ENCODE measurements at regions not wholly inside any gene's neighbourhood (a gene's known extent, or its start where the extent isn't known, plus 50 kb on each side); places are given as distances from the start of the nearest gene placed in this dataset.

DNA sequence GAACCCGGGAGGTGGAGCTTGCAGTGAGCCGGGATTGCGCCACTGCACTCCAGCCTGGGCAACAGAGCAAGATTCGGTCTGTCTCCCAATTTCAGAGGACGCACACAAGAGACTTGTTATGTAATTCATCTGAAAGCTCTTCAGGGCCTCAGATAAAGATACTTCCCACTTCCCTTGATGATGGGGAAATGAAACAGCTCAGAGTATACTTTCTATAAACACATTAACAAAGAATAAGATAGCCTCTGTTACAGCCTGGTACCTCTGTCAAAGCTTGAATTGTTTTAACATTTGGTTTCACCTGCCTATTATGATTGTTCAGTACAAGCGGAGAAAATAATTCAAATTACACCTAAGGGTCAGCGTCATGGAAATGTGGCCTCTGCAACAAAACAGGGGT, 622.9 kb upstream of the ADGRL4 start:
- no peaks in the 10 kb centered on the region for H3K36me3 Mint-ChIP-seq (ENCODE audit: low read depth)

DNA sequence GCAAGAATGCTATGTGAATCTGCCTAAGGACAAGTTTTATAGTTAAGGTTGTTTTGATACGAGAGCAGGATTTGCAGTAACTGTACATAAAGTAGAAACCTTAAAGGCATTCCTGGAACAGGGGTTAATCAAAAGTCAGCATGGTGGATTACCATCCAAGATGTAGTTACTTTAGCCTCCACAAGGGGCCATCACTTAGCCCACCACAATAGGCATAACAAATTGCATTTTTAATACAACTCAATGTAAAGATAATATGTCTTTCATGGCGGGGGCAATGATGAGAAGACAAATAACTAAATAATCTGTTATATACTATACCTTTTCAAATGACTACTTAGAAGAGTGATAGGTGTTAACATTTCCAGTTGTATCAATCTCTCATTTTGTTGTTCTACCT, 611.2 kb upstream of the ADGRL4 start:
- no peak overlapping the region for H3K4me3 Mint-ChIP-seq
- no peaks in the 10 kb centered on the region for H3K36me3 Mint-ChIP-seq (ENCODE audit: low read depth)
- H3K4me1 Mint-ChIP-seq (ENCODE audit: low read depth), result no peaks in the 10 kb centered on the region
- no peak overlapping the region for H3K27ac Mint-ChIP-seq
- peaks cover 10% of the 10 kb centered on the region for H3K9me3 Mint-ChIP-seq
- H3K27me3 Mint-ChIP-seq (ENCODE audit: low read depth), result no peaks in the 10 kb centered on the region

More for the DNA sequence above, 622.9 kb upstream of the ADGRL4 start:
- Mint-ChIP-seq H3K4me1 (ENCODE audit: low read depth) (no peaks in the 10 kb centered on the region), H3K27me3 (ENCODE audit: low read depth) (no peaks in the 10 kb centered on the region), H3K27ac (no peak overlapping the region), H3K9me3 (peaks cover 3% of the 10 kb centered on the region), H3K4me3 (no peak overlapping the region)

DNA sequence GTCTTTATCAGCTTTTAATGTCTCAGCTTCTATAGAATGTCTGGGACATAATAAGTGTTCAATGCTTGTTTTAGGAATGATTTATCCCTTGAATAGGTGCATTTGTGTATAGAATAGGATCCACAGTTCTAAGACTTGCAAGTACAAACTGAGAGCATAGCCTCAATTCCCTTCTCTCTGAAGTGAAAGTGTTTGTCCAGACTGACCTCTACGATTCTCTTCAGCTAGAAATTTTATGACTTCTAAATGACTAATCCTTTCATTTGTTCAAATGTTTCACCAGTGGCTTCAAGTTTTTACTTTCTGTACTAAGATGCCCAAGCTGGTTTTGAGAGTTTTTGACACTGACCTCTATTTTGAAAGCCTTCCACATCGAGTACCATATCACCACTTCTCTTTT, 608.2 kb upstream of the ADGRL4 start:
- no peaks in the 10 kb centered on the region for H3K36me3 Mint-ChIP-seq (ENCODE audit: low read depth)

GRCh38 chr1:79614106-79614505, 607.6 kb upstream of the ADGRL4 start:
- Mint-ChIP-seq H3K9me3 (peaks cover 5% of the 10 kb centered on the region), H3K27ac (no peak overlapping the region), H3K4me3 (no peak overlapping the region), H3K27me3 (ENCODE audit: low read depth) (no peaks in the 10 kb centered on the region), H3K36me3 (ENCODE audit: low read depth) (no peaks in the 10 kb centered on the region), H3K4me1 (ENCODE audit: low read depth) (no peaks in the 10 kb centered on the region)

More for the DNA sequence above, 608.2 kb upstream of the ADGRL4 start:
- Mint-ChIP-seq H3K27ac (no peak overlapping the region), H3K4me3 (no peak overlapping the region), H3K9me3 (peaks cover 5% of the 10 kb centered on the region), H3K27me3 (ENCODE audit: low read depth) (no peaks in the 10 kb centered on the region), H3K4me1 (ENCODE audit: low read depth) (no peaks in the 10 kb centered on the region)

GRCh38 chr1:79613046-79613445, 606.5 kb upstream of the ADGRL4 start:
- Mint-ChIP-seq H3K27me3 (ENCODE audit: low read depth) (no peaks in the 10 kb centered on the region), H3K27ac (no peak overlapping the region), H3K9me3 (peaks cover under 1% of the 10 kb centered on the region), H3K4me1 (ENCODE audit: low read depth) (no peaks in the 10 kb centered on the region), H3K36me3 (ENCODE audit: low read depth) (no peaks in the 10 kb centered on the region), H3K4me3 (no peak overlapping the region)

DNA sequence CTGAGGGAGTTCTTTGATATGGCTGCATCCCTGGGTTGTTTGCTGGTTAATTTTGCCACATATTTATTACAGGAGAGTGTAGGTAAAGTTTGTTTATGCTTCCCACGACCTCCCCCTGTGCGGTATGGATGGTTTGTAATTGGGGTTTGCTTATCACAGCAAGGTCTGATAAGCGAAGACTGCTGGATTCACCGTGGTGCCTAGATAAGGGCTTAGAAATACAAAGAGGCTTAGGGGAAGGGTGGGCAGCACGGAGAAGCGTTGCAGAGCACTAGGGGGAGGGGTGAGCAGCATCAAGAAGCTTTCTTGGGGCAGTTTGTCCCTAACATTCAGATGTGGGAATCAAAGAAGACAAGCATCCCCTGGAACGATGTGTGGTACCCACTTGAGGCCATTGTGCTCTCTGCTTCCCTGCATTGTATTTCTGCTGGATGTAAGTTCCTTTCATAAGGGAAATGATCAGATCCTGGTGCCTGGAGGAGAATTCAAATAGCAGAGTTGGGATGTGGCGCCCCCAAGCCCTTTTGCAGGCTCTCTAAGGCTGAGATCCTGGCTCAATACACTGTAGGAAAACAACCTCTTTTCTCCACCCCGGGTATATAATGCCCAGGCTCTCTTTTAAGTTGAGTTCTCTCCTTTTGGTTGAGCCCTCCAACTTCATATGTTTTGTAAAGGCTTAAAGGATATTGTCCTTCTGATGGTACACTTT, 598.1 kb upstream of the ADGRL4 start:
- Mint-ChIP-seq H3K4me1 (ENCODE audit: low read depth) (no peaks in the 10 kb centered on the region), H3K9me3 (no peaks in the 10 kb centered on the region), H3K4me3 (no peak overlapping the region), H3K27me3 (ENCODE audit: low read depth) (no peaks in the 10 kb centered on the region), H3K27ac (no peak overlapping the region), H3K36me3 (ENCODE audit: low read depth) (no peaks in the 10 kb centered on the region)

DNA sequence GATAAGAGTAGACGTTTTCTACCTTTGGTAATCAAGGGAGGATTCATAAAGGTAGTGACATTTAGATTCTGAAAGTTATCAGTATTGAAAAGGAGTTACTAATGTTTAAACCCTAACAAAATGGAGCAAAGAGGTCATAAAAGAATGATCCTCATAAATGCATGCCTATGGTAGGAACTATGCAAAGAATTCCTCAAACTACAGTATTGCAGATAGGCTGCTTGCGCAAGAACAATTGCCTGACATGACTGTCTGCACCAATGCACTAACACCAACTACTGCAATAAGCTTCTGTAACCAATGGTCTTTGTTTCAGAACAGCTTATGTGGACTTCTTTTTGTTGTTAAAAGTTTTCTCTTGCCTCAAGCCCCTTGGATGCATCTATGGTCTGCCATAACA, 597.3 kb upstream of the ADGRL4 start:
- H3K4me1 Mint-ChIP-seq (ENCODE audit: low read depth), result no peaks in the 10 kb centered on the region
- H3K4me3 Mint-ChIP-seq, result no peak overlapping the region
- H3K27ac Mint-ChIP-seq, result no peak overlapping the region
- H3K9me3 Mint-ChIP-seq, result no peaks in the 10 kb centered on the region
- H3K36me3 Mint-ChIP-seq (ENCODE audit: low read depth), result no peaks in the 10 kb centered on the region
- H3K27me3 Mint-ChIP-seq (ENCODE audit: low read depth), result no peaks in the 10 kb centered on the region

- Mint-ChIP-seq H3K27me3 (ENCODE audit: low read depth) (no peaks in the 10 kb centered on the region), H3K27ac (no peak overlapping the region), H3K36me3 (ENCODE audit: low read depth) (no peaks in the 10 kb centered on the region), H3K4me1 (ENCODE audit: low read depth) (no peaks in the 10 kb centered on the region), H3K9me3 (peaks cover 2% of the 10 kb centered on the region), H3K4me3 (no peak overlapping the region)
Measured at GRCh38 chr1:79599257-79599656, 592.7 kb upstream of the ADGRL4 start.

DNA sequence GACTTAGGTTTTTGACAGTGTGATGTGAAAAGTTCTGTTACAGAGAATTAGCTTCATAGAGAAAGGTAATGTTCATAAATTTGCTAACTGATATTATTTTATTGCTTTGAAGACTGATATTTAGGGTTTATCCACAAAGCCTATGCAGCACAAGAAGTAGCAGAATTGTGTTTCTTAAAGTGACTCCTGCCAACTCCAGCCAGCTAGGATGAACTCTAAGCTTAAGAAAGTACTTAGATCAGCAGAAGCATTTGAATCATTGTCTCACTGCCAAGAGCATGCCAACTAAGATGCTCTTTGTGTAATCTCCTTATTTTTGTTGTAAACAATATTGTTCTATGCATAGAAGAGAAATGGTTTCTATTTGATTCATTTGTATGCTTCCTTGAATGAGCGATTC, 589.4 kb upstream of the ADGRL4 start:
- no peak overlapping the region for H3K27ac Mint-ChIP-seq
- H3K9me3 Mint-ChIP-seq, result peaks cover 2% of the 10 kb centered on the region
- no peaks in the 10 kb centered on the region for H3K27me3 Mint-ChIP-seq (ENCODE audit: low read depth)
- no peaks in the 10 kb centered on the region for H3K36me3 Mint-ChIP-seq (ENCODE audit: low read depth)
- no peaks in the 10 kb centered on the region for H3K4me1 Mint-ChIP-seq (ENCODE audit: low read depth)
- H3K4me3 Mint-ChIP-seq, result no peak overlapping the region

DNA sequence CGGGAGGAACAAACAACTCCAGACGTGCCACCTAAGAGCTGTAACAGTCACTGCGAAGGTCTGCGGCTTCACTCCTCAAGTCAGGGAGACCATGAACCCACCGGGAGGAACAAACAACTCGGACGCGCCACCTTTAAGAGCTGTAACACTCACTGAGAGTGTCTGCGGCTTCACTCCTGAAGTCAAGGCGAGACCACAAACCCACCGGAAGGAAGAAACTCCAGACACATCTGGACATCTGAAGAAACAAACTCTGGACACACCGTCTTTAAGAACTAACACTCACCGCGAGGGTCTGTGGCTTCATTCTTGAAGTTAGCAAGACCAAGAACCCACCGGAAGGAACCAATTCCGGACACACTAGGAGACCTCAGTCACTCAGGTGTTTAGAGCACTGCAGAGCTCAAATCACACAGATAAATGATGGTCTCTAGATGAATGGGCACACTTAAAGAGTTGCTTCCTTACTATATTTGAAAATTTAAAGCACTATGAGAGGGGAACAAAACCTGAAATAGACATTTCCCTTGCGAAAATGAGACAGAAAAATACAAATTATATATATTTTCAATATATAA, 587.7 kb upstream of the ADGRL4 start:
- no peaks in the 10 kb centered on the region for H3K4me1 Mint-ChIP-seq (ENCODE audit: low read depth)
- peaks cover 2% of the 10 kb centered on the region for H3K9me3 Mint-ChIP-seq
- no peaks in the 10 kb centered on the region for H3K27me3 Mint-ChIP-seq (ENCODE audit: low read depth)
- H3K4me3 Mint-ChIP-seq, result no peak overlapping the region
- H3K36me3 Mint-ChIP-seq (ENCODE audit: low read depth), result no peaks in the 10 kb centered on the region
- H3K27ac Mint-ChIP-seq, result no peak overlapping the region

- Mint-ChIP-seq H3K9me3 (peaks cover 2% of the 10 kb centered on the region), H3K27me3 (ENCODE audit: low read depth) (no peaks in the 10 kb centered on the region), H3K36me3 (ENCODE audit: low read depth) (no peaks in the 10 kb centered on the region), H3K4me3 (no peak overlapping the region), H3K27ac (no peak overlapping the region), H3K4me1 (ENCODE audit: low read depth) (no peaks in the 10 kb centered on the region)
Measured at GRCh38 chr1:79592707-79593106, 586.2 kb upstream of the ADGRL4 start.

DNA sequence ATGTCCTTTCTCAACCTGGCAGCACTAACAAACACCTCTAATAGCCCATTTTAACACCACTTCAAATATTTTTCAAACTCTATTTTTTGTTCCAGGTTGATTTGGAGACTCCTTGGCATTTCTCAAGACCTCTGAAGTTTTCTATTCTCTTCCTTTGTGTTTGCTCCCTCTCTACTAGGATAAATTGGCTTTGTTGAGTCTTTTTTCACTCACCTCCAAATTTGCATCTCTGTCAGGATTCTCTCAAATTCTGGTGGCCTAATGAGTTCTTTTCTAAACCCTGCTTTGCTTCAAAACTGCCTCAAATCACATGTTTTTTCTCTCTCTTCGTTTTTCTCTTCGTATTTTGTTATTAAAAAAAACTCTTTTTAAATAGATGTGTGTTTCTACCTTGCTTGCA, 582.2 kb upstream of the ADGRL4 start:
- Mint-ChIP-seq H3K4me3 (no peak overlapping the region), H3K4me1 (ENCODE audit: low read depth) (no peaks in the 10 kb centered on the region), H3K27me3 (ENCODE audit: low read depth) (no peaks in the 10 kb centered on the region), H3K27ac (no peak overlapping the region), H3K36me3 (ENCODE audit: low read depth) (no peaks in the 10 kb centered on the region), H3K9me3 (peaks cover 1% of the 10 kb centered on the region)

- no peaks in the 10 kb centered on the region for H3K4me1 Mint-ChIP-seq (ENCODE audit: low read depth)
- H3K9me3 Mint-ChIP-seq, result peaks cover 9% of the 10 kb centered on the region
- no peaks in the 10 kb centered on the region for H3K27me3 Mint-ChIP-seq (ENCODE audit: low read depth)
- H3K27ac Mint-ChIP-seq, result no peak overlapping the region
- no peak overlapping the region for H3K4me3 Mint-ChIP-seq
- H3K36me3 Mint-ChIP-seq (ENCODE audit: low read depth), result no peaks in the 10 kb centered on the region
Measured at GRCh38 chr1:79587229-79587628, 580.7 kb upstream of the ADGRL4 start.

GRCh38 chr1:79585801-79586200, 579.3 kb upstream of the ADGRL4 start:
- Mint-ChIP-seq H3K36me3 (ENCODE audit: low read depth) (no peaks in the 10 kb centered on the region), H3K4me1 (ENCODE audit: low read depth) (no peaks in the 10 kb centered on the region), H3K9me3 (peaks cover 9% of the 10 kb centered on the region), H3K27ac (no peak overlapping the region), H3K27me3 (ENCODE audit: low read depth) (no peaks in the 10 kb centered on the region), H3K4me3 (no peak overlapping the region)

DNA sequence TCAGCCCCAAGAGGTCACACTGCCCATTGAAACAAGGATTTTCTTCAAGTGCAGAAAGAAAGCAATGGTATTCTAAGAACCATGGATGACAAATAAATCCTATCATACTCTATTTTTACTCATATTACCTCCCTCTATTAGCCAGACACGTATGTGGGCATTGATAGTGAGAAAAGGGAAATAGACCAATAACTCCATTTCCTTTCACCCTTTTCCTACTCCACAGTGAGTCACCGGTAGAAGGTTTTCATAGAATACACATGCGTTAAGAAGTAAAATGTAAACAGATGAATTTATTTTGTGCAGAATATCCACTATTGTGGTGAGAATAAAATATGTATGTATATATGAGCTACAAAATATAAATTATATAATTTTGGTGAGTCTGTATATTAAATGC, 568.9 kb upstream of the ADGRL4 start:
- Mint-ChIP-seq H3K4me3 (no peak overlapping the region), H3K4me1 (ENCODE audit: low read depth) (no peaks in the 10 kb centered on the region), H3K9me3 (no peaks in the 10 kb centered on the region), H3K27me3 (ENCODE audit: low read depth) (no peaks in the 10 kb centered on the region), H3K36me3 (ENCODE audit: low read depth) (no peaks in the 10 kb centered on the region), H3K27ac (no peak overlapping the region)

All from T-helper 1 cell treated with Interleukin-12 subunit alpha and Interleukin-12 subunit beta and Interleukin-4 antibody, amounts not matched to agents 30 μg/mL and 1 μg/mL, for 36 hours (primary cell).